H9 (cell line): ENCODE measurements at regions not wholly inside any gene's neighbourhood (a gene's known extent, or its start where the extent isn't known, plus 50 kb on each side); places are given as distances from the start of the nearest gene placed in this dataset.

Experiments
- DNase-seq: peaks from one replicate; pipeline ENCODE4 v3.0.0-alpha.2; 2017
- H2AFZ ChIP-seq: one replicate; pipeline ENCODE4 v1.6.1; 2013; ENCODE audit warnings: mild to moderate bottlenecking, low read length, control low read depth, moderate library complexity
- H2AK5ac ChIP-seq: 2 replicates; pipeline ENCODE4 v1.6.1; 2013; ENCODE audit warnings: low read length, control low read depth, mixed read lengths; ENCODE audit not compliant: insufficient read length
- H2BK120ac ChIP-seq: one replicate; pipeline ENCODE4 v1.6.1; 2013; ENCODE audit warnings: low read depth, mild to moderate bottlenecking, low read length, control low read depth, inconsistent platforms; ENCODE audit not compliant: poor library complexity, severe bottlenecking
- H2BK12ac ChIP-seq: 2 replicates; pipeline ENCODE4 v1.6.1; 2013; ENCODE audit warnings: low read length, control low read depth, mixed read lengths, low read depth; ENCODE audit not compliant: insufficient read length
- H2BK15ac ChIP-seq: 2 replicates; pipeline ENCODE4 v1.6.1; 2013; ENCODE audit warnings: low read depth, low read length, control low read depth
- H2BK20ac ChIP-seq: one replicate; pipeline ENCODE4 v1.6.1; 2013; ENCODE audit warnings: low read depth, mild to moderate bottlenecking, low read length, control low read depth, inconsistent platforms; ENCODE audit not compliant: poor library complexity, severe bottlenecking
- H2BK5ac ChIP-seq: 2 replicates; pipeline ENCODE4 v1.6.1; 2013; ENCODE audit warnings: low read length, control low read depth, mixed read lengths; ENCODE audit not compliant: insufficient read length
- H3K14ac ChIP-seq: 2 replicates; pipeline ENCODE4 v1.6.1; 2013; ENCODE audit warnings: low read length, control low read depth; ENCODE audit not compliant: insufficient read depth
- H3K18ac ChIP-seq: 2 replicates; pipeline ENCODE4 v1.6.1; 2013; ENCODE audit warnings: low read depth, mild to moderate bottlenecking, mixed read lengths, low read length, control low read depth; ENCODE audit not compliant: insufficient read length
- H3K23ac ChIP-seq: 2 replicates; pipeline ENCODE4 v1.6.1; 2013; ENCODE audit warnings: low read length, control low read depth, mixed read lengths, low read depth; ENCODE audit not compliant: insufficient read length
- H3K23me2 ChIP-seq: 2 replicates; pipeline ENCODE4 v1.6.1; 2013; ENCODE audit warnings: low read depth, mild to moderate bottlenecking, mixed read lengths, low read length, control low read depth; ENCODE audit not compliant: insufficient read length, poor library complexity, severe bottlenecking
- H3K27ac ChIP-seq: 2 replicates; pipeline ENCODE4 v1.5.1; 2013; ENCODE audit warnings: low read length, control low read depth, mixed read lengths, low read depth; ENCODE audit not compliant: insufficient read length
- H3K27me3 ChIP-seq: 2 replicates; pipeline ENCODE4 v1.6.1; 2013; ENCODE audit warnings: low read length, control low read depth, inconsistent platforms; ENCODE audit not compliant: insufficient read depth
- H3K4ac ChIP-seq: 2 replicates; pipeline ENCODE4 v1.6.1; 2013; ENCODE audit warnings: low read depth, mild to moderate bottlenecking, control low read depth, inconsistent platforms, low read length, moderate library complexity
- H3K4me1 ChIP-seq: 2 replicates; pipeline ENCODE4 v1.6.1; 2013; ENCODE audit warnings: low read length, control low read depth, inconsistent platforms; ENCODE audit not compliant: insufficient read depth
- H3K4me2 ChIP-seq: 2 replicates; pipeline ENCODE4 v1.6.1; 2013; ENCODE audit warnings: low read length, control low read depth, mixed read lengths; ENCODE audit not compliant: insufficient read length, insufficient read depth
- H3K56ac ChIP-seq: 2 replicates; pipeline ENCODE4 v1.6.1; 2013; ENCODE audit warnings: low read depth, mild to moderate bottlenecking, mixed read lengths, low read length, control low read depth; ENCODE audit not compliant: insufficient read length
- H3K79me1 ChIP-seq: 2 replicates; pipeline ENCODE4 v1.6.1; 2013; ENCODE audit warnings: low read depth, mild to moderate bottlenecking, moderate library complexity, low read length, control low read depth, inconsistent platforms; ENCODE audit not compliant: insufficient read depth, poor library complexity, severe bottlenecking
- H3K79me2 ChIP-seq: 2 replicates; pipeline ENCODE4 v1.6.1; 2013; ENCODE audit warnings: low read length, control low read depth, inconsistent platforms; ENCODE audit not compliant: insufficient read depth
- H3K9ac ChIP-seq: 2 replicates; pipeline ENCODE4 v1.6.1; 2013; ENCODE audit warnings: low read length, control low read depth, mixed read lengths; ENCODE audit not compliant: insufficient read length; ENCODE audit errors: extremely low read depth
- H3K9me3 ChIP-seq: one replicate; pipeline ENCODE4 v1.6.1; 2013; ENCODE audit warnings: low read depth, low read length, inconsistent platforms; ENCODE audit not compliant: control insufficient read depth
- H3T11ph ChIP-seq: one replicate; pipeline ENCODE4 v1.6.1; 2013; ENCODE audit warnings: mild to moderate bottlenecking, low read length, control low read depth, inconsistent platforms
- H4K20me1 ChIP-seq: one replicate; pipeline ENCODE4 v1.6.1; 2013; ENCODE audit not compliant: control insufficient read depth, insufficient read length, insufficient read depth
- H4K5ac ChIP-seq: 2 replicates; pipeline ENCODE4 v1.6.1; 2013; ENCODE audit warnings: low read depth, mild to moderate bottlenecking, mixed read lengths, low read length, control low read depth; ENCODE audit not compliant: insufficient read length
- H4K8ac ChIP-seq: replicated peaks from 2 replicates; pipeline ENCODE4 v1.6.1; 2013; ENCODE audit warnings: low read length, control low read depth, mixed read lengths, low read depth; ENCODE audit not compliant: insufficient read length
- H4K91ac ChIP-seq: 2 replicates; pipeline ENCODE4 v1.6.1; 2013; ENCODE audit warnings: low read depth, mild to moderate bottlenecking, moderate library complexity, mixed read lengths, low read length, control low read depth; ENCODE audit not compliant: insufficient read length
- H3K27ac Mint-ChIP-seq, 3 experiments: 2 replicates in 2 of 3; 3 replicates in 1 of 3; pipeline ENCODE4 v1.8.0; 2020 to 2021; ENCODE audit warnings: mixed read lengths in 3 of 3, mild to moderate bottlenecking in 1 of 3, moderate library complexity in 1 of 3
- H3K27me3 Mint-ChIP-seq: 2 replicates; pipeline ENCODE4 v1.8.0; 2021; ENCODE audit warnings: low read depth, mild to moderate bottlenecking, moderate library complexity, mixed read lengths
- H3K36me3 Mint-ChIP-seq, 3 experiments: 2 replicates in 2 of 3; 3 replicates in 1 of 3; pipeline ENCODE4 v1.8.0; 2020 to 2021; ENCODE audit warnings: low read depth in 3 of 3, mixed read lengths in 3 of 3; ENCODE audit not compliant: insufficient read depth in 1 of 3
- H3K4me1 Mint-ChIP-seq, 2 experiments: 2 replicates each; pipeline ENCODE4 v1.8.0; 2020; ENCODE audit warnings: mixed read lengths in 2 of 2
- H3K4me3 Mint-ChIP-seq, 2 experiments: 2 replicates in 1 of 2; 3 replicates in 1 of 2; pipeline ENCODE4 v1.8.0; 2020 to 2021; ENCODE audit warnings: mild to moderate bottlenecking in 2 of 2, mixed read lengths in 2 of 2, moderate library complexity in 1 of 2
- H3K9me3 Mint-ChIP-seq, 2 experiments: 2 replicates in 1 of 2; 3 replicates in 1 of 2; pipeline ENCODE4 v1.8.0; 2020; ENCODE audit warnings: mild to moderate bottlenecking in 2 of 2, mixed read lengths in 2 of 2, moderate library complexity in 1 of 2
- WGBS: extraction: QIAGEN DNeasy Blood & Tissue Kit; methylation state at CpG from one replicate; pipeline ENCODE4 v1.1.7; 2013; ENCODE audit warnings: missing lambda C conversion rate, low lambda C conversion rate, mixed read lengths; ENCODE audit not compliant: insufficient read length; ENCODE audit errors: extremely low coverage; 5-methylcytosine and 5-hydroxymethylcytosine counted together
- TF ChIP-seq, protein P1 (sequence below): fragments of 200-600 bp; sonication (generic); conservative IDR thresholded peaks from 3 replicates; pipeline ENCODE4 v1.8.0; 2021; ENCODE audit warnings: antibody characterized with exemption, mild to moderate bottlenecking

- Histone ChIP-seq H2BK12ac (no peak overlapping the region), H3K27ac (no peak overlapping the region), H3K23ac (no peak overlapping the region), H3K56ac (no peak overlapping the region), H2BK120ac (no peak overlapping the region), H4K20me1 (no peaks in the 10 kb centered on the region), H3K14ac (no peak overlapping the region), H3K79me2 (no peaks in the 10 kb centered on the region), H3K9me3 (no peaks in the 10 kb centered on the region), H3K9ac (no peak overlapping the region), H4K91ac (no peak overlapping the region), H3T11ph (no peak overlapping the region), H3K27me3 (no peaks in the 10 kb centered on the region), H2BK5ac (no peak overlapping the region), H3K79me1 (no peaks in the 10 kb centered on the region), H4K5ac (no peak overlapping the region), H4K8ac (no peak overlapping the region), H3K4me2 (no peak overlapping the region), H2AFZ (no peak overlapping the region), H2AK5ac (no peak overlapping the region), H3K18ac (no peak overlapping the region), H3K23me2 (no peaks in the 10 kb centered on the region), H3K4me1 (no peaks in the 10 kb centered on the region), H3K4ac (no peak overlapping the region), H2BK15ac (no peak overlapping the region), H2BK20ac (no peak overlapping the region)
- Mint-ChIP-seq H3K9me3 (peaks cover 2 to 4% of the 10 kb centered on the region in 2 experiments; a peak in 4 of 5 replicates), H3K27ac (no peak overlapping the region), H3K4me1 (peaks cover 2 to 5% of the 10 kb centered on the region in 2 experiments; a peak in 3 of 4 replicates), H3K27me3 (no peaks in the 10 kb centered on the region), H3K36me3 (peaks cover 0 to 5% (median 0%) of the 10 kb centered on the region in 3 experiments; a peak in 1 of 7 replicates), H3K4me3 (no peak overlapping the region)
- TF ChIP-seq, protein P1, sequence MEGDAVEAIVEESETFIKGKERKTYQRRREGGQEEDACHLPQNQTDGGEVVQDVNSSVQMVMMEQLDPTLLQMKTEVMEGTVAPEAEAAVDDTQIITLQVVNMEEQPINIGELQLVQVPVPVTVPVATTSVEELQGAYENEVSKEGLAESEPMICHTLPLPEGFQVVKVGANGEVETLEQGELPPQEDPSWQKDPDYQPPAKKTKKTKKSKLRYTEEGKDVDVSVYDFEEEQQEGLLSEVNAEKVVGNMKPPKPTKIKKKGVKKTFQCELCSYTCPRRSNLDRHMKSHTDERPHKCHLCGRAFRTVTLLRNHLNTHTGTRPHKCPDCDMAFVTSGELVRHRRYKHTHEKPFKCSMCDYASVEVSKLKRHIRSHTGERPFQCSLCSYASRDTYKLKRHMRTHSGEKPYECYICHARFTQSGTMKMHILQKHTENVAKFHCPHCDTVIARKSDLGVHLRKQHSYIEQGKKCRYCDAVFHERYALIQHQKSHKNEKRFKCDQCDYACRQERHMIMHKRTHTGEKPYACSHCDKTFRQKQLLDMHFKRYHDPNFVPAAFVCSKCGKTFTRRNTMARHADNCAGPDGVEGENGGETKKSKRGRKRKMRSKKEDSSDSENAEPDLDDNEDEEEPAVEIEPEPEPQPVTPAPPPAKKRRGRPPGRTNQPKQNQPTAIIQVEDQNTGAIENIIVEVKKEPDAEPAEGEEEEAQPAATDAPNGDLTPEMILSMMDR = no peak
- WGBS = no CpG with 5 or more reads among the region's 6 CpGs
- no peak for DNase-seq
These were observed 439.8 kb downstream of the BMP2 start for GRCh38 chr20:7207186-7207798.
